HEK293T (cell line): ENCODE measurements at regions not wholly inside any gene's neighbourhood (a gene's known extent, or its start where the extent isn't known, plus 50 kb on each side); places are given as distances from the start of the nearest gene placed in this dataset.

Experiments used
- ARNT ChIP-seq: fragments of 450-650 bp; IDR thresholded peaks from 2 replicates; pipeline ENCODE4 v1.6.1; 2017; ENCODE audit warnings: mild to moderate bottlenecking
- BHLHE40 ChIP-seq: fragments of 450-650 bp; IDR thresholded peaks from 2 replicates; pipeline ENCODE4 v1.6.1; 2016; ENCODE audit warnings: mild to moderate bottlenecking, moderate library complexity, borderline replicate concordance
- FOXM1 ChIP-seq: fragments of 450-650 bp; IDR thresholded peaks from 2 replicates; pipeline ENCODE4 v1.6.1; 2017; ENCODE audit warnings: mild to moderate bottlenecking, borderline replicate concordance
- ZNF384 ChIP-seq: fragments of 450-650 bp; IDR thresholded peaks from 2 replicates; pipeline ENCODE4 v1.6.1; 2016

GRCh38 chr7:121643320-121643719, 229.6 kb upstream of the PTPRZ1 start:
- no peak for TF ChIP-seq FOXM1
- no peak for TF ChIP-seq ARNT
- no peak for TF ChIP-seq ZNF384
- no peak for TF ChIP-seq BHLHE40
